NCI-H1105 (cell line): ENCODE measurements at regions not wholly inside any gene's neighbourhood (a gene's known extent, or its start where the extent isn't known, plus 50 kb on each side); places are given as distances from the start of the nearest gene placed in this dataset.
"Not testable (repeated sequence)": the region's sequence is repeated elsewhere in the genome, so short reads cannot be mapped to it uniquely, and the experiment has no call there.

Experiments used
- DNase-seq: peaks from one replicate; lab custom pipeline; 2025; lab: John Stamatoyannopoulos, UW

DNA sequence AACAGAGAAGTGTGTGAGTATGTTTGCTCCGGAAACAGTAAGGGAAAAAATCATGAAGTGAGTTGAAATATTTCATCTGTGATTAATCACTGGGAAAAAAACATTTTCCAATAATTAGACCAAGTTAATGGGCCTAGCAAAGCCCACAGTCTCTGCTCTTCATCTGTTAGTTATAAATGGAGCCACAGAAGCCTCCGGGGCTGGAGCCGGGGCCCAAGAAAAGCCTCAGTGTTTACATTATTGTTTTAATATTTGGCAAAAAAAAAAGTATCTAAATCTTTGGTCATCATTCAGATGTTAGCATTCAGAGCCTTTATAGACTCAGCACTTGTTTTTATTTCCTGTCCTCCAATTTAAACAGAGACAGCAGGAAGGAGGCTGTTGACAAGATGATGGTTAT, 115.0 kb downstream of the UBE2U start:
- no peak for DNase-seq

- DNase-seq = no peak
Observed at GRCh38 chr1:64320007-64320406, 116.6 kb downstream of the UBE2U start.

- no peak for DNase-seq
Observed at GRCh38 chr1:64320470-64320869, 117.0 kb downstream of the UBE2U start.

DNA sequence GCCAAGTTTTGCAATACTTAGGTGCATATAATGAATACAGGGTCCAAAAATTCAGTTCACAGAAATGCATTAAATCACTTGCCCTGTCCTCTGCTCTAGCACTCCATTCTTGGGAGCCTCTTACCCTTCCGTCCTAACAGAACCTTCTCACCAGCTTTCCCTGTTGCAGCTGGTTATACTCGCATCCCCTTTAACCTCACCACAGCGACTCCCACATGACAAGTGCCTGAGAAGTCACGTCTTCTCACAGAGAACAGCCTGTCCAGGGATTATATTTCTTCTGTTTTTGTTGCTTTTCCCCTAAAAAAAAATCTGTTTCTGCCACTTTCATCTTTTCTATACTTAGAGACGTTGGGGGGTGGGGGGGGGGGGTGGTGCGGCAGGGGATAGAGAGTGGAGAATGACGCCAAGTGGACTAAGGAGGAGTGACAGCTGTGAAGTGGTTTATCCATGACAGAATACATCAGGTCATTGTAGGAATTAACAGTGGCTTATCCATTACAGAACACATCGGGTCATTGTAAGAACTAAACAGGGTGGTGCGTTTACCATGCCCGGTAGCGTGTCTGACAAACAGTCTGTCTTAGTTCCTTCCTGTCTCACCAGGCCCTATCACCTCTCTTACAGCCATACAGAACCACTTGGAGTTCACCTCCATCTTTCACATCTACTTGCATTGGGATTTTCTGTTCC, 117.6 kb downstream of the UBE2U start:
- no peak for DNase-seq

GRCh38 chr1:64323054-64323453, 119.6 kb downstream of the UBE2U start:
- DNase-seq = no peak

GRCh38 chr1:64323882-64324281, 120.5 kb downstream of the UBE2U start:
- DNase-seq = no peak

GRCh38 chr1:64325856-64326255, 122.4 kb downstream of the UBE2U start:
- DNase-seq = no peak

- no peak for DNase-seq
Observed at GRCh38 chr1:64327119-64327518, 123.7 kb downstream of the UBE2U start.

- no peak for DNase-seq
Observed at GRCh38 chr1:64328193-64328592, 124.8 kb downstream of the UBE2U start.

- DNase-seq = no peak
Observed at GRCh38 chr1:64330839-64331238, 127.4 kb downstream of the UBE2U start.

GRCh38 chr1:64335636-64336035, 132.2 kb downstream of the UBE2U start:
- DNase-seq = no peak

DNA sequence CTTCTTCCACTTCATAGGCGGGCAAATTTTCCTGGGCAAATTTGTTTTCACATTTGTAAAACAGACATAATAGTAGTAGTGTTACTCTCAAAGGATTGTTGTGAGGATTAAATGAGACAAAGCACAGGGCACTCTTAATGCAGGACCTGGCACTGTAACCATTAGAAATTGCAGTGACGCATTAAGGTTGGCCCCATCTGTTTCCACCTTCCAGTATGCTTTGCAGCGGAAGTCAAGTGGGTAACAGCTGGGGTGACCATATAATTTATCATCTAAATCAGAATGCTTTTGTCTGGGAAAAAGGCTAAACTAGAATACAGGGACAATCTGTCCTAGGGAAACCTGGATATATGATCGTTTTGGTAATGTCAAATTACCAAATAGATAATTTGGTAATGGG, 132.5 kb upstream of the CACHD1 start:
- DNase-seq = no peak

- DNase-seq = no peak
Observed at GRCh38 chr1:64337926-64338325, 132.0 kb upstream of the CACHD1 start.

- DNase-seq = no peak
Observed at GRCh38 chr1:64340361-64340760, 129.6 kb upstream of the CACHD1 start.

DNA sequence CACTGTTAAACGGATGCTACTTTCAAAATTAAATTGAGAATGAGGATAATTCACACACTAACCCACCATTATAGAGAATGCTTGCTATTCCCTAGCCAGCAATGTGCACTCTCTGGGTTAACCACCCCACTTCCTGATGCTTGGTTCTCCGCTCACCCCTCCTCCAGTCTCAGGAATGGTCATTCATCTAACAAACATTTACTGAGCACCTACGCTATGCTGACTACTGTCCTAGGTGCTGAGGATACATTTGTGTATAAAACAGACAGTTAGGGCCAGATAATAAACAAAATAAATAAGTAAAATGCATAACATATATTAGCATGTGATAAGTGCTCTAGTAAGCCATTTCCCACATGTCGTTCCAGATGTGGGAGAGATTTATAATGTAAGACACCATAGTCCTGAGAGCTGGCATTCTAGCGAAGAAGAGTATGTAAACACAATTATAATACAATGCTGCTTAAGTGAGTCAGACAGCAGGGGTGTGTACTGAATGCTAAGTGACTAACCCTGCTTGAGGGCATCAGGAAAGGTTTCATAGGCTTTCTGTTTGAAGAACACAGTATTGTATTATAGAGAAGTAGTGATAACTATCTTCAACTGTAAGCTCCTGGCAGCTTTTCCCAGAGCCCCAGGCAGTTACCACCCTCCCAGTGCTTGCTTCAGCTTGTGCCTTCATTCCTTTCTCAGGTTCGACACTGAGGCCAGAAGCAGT, 126.7 kb upstream of the CACHD1 start:
- DNase-seq = peak; percentile 7

GRCh38 chr1:64343823-64344190, 126.1 kb upstream of the CACHD1 start:
- no peak for DNase-seq

- no peak for DNase-seq
Observed at GRCh38 chr1:64348270-64348960, 121.5 kb upstream of the CACHD1 start.

DNA sequence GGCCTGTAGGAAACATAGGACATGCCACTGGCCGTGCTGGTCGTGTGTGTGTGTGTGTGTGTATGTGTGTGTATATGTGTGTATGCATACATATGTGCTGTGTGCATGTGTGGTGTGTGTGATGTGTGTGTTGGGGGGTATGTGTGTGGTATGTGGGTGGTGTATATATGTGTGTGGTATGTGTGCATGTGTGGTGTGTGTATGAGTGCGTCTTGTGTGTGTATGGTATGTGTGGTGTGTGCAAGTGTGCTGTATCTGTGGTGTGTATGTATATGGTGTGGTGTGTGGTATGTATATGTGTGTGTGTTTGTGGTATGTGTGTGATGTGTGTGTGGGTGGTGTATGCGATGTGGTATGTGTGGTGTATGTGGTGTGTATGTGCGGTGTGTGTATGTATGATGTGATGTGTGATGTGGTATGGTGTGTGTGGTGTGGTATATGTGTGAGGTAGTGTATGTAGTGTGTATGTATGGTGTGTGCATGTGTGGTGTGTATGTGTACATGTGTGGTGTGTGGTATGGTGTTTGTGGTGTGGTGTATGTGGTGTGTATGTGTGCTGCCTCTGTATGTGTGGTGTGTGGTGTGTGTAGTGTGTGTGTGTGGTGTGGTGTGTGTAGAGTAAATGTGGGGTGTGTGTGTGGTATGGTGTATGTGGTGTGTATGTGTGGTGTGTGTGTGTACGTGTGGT, 120.8 kb upstream of the CACHD1 start:
- DNase-seq = no peak

DNA sequence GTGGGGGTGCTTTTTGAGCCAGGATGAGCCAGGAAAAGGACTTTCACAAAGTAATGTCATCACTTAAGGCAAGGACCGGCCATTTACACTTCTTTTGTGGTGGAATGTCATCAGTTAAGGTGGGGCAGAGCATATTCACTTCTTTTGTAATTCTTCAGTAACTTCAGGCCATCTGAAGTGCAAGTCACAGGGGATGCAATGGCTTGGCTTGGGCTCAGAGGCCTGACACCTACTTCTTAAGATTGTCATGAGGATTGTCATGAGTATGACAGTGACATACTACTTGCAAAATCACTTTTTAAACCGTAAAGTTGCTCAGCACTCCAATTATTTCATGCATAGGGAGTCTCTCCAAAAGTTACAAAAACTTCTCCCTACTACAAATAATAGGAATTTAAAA, 114.4 kb upstream of the CACHD1 start:
- not testable (repeated sequence) for DNase-seq

DNA sequence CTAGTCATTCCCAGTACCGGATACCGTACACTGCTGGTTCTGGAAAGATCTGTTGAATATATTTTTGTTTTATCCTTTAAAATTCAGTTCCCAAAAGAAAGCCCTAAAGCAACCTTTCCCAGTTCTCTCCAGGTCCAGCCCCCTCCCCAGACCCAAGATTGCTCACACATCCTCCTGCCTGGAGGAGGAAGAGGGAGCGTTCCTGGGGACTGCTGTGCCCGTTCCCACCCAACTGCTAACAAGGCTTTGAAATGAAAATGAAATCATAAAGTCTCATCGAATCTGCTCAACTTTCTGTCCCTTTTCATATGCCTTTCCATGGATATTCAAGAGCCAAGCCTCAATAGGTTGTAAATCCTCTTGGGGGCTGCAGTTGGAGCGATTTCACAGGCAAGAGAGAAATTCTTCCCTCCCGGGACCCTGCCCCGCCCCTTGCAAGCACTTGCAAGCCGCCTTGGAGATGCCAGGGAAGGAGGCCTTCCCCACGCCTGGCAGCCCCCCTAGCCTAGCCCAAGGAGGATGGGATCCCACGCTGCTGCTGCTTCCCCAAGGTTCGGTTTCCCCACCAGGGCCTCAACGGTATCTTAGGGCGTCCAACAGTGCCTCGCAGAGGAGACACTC, 113.2 kb upstream of the CACHD1 start:
- DNase-seq = no peak

- no peak for DNase-seq
Observed at GRCh38 chr1:64357422-64357821, 112.5 kb upstream of the CACHD1 start.

GRCh38 chr1:64358692-64359091, 111.2 kb upstream of the CACHD1 start:
- no peak for DNase-seq
